Type B pancreatic cell (in vitro differentiated cells): ENCODE measurements at regions not wholly inside any gene's neighbourhood (a gene's known extent, or its start where the extent isn't known, plus 50 kb on each side); places are given as distances from the start of the nearest gene placed in this dataset.
"Not testable (repeated sequence)": the region's sequence is repeated elsewhere in the genome, so short reads cannot be mapped to it uniquely, and the experiment has no call there.

Experiments
- DNase-seq: peaks from one replicate; pipeline ENCODE4 v3.0.0; 2021; ENCODE audit warnings: mixed read lengths; ENCODE audit not compliant: unreplicated experiment; ENCODE audit errors: extremely low spot score
- H3K27ac Mint-ChIP-seq: 2 replicates; pipeline ENCODE4 v1.8.0; 2021; ENCODE audit warnings: mild to moderate bottlenecking, mixed read lengths
- H3K27me3 Mint-ChIP-seq: 2 replicates; pipeline ENCODE4 v1.8.0; 2021; ENCODE audit warnings: mixed read lengths
- H3K36me3 Mint-ChIP-seq: 2 replicates; pipeline ENCODE4 v1.8.0; 2021; ENCODE audit warnings: mixed read lengths
- H3K4me1 Mint-ChIP-seq: one replicate; pipeline ENCODE4 v1.8.0; 2021; ENCODE audit warnings: mixed read lengths; ENCODE audit not compliant: unreplicated experiment
- H3K4me3 Mint-ChIP-seq: 2 replicates; pipeline ENCODE4 v1.8.0; 2021; ENCODE audit warnings: mild to moderate bottlenecking, mixed read lengths
- H3K9me3 Mint-ChIP-seq: 2 replicates; pipeline ENCODE4 v1.8.0; 2021; ENCODE audit warnings: mixed read lengths
- TF ChIP-seq, protein P1 (sequence below): fragments of 200-600 bp; sonication (generic); conservative IDR thresholded peaks from 2 replicates; pipeline ENCODE4 v1.5.0; 2021; ENCODE audit warnings: antibody characterized with exemption, mild to moderate bottlenecking

GRCh38 chr4:125169192-125169591 lies 145.6 kb upstream of the FAT4 start:
- DNase-seq, result no peak
- H3K4me3 Mint-ChIP-seq, result no peak overlapping the region
- H3K9me3 Mint-ChIP-seq, result no peaks in the 10 kb centered on the region
- TF ChIP-seq, protein P1, sequence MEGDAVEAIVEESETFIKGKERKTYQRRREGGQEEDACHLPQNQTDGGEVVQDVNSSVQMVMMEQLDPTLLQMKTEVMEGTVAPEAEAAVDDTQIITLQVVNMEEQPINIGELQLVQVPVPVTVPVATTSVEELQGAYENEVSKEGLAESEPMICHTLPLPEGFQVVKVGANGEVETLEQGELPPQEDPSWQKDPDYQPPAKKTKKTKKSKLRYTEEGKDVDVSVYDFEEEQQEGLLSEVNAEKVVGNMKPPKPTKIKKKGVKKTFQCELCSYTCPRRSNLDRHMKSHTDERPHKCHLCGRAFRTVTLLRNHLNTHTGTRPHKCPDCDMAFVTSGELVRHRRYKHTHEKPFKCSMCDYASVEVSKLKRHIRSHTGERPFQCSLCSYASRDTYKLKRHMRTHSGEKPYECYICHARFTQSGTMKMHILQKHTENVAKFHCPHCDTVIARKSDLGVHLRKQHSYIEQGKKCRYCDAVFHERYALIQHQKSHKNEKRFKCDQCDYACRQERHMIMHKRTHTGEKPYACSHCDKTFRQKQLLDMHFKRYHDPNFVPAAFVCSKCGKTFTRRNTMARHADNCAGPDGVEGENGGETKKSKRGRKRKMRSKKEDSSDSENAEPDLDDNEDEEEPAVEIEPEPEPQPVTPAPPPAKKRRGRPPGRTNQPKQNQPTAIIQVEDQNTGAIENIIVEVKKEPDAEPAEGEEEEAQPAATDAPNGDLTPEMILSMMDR, result no peak
- no peak overlapping the region for H3K27ac Mint-ChIP-seq
- no peaks in the 10 kb centered on the region for H3K27me3 Mint-ChIP-seq
- no peaks in the 10 kb centered on the region for H3K36me3 Mint-ChIP-seq
- H3K4me1 Mint-ChIP-seq, result no peaks in the 10 kb centered on the region

GRCh38 chr4:125168531-125168930 lies 146.2 kb upstream of the FAT4 start:
- DNase-seq, result no peak
- Mint-ChIP-seq H3K27me3 (no peaks in the 10 kb centered on the region), H3K27ac (no peak overlapping the region), H3K36me3 (no peaks in the 10 kb centered on the region), H3K9me3 (no peaks in the 10 kb centered on the region), H3K4me3 (no peak overlapping the region), H3K4me1 (no peaks in the 10 kb centered on the region)
- TF ChIP-seq, protein P1, result no peak

GRCh38 chr4:125166012-125166411 lies 148.7 kb upstream of the FAT4 start:
- H3K36me3 Mint-ChIP-seq, H3K9me3 Mint-ChIP-seq, H3K27ac Mint-ChIP-seq, H3K4me1 Mint-ChIP-seq, H3K4me3 Mint-ChIP-seq, DNase-seq, H3K27me3 Mint-ChIP-seq: not testable (repeated sequence)

- no peaks in the 10 kb centered on the region for H3K4me1 Mint-ChIP-seq
- H3K36me3 Mint-ChIP-seq, result no peaks in the 10 kb centered on the region
- H3K27ac Mint-ChIP-seq, result no peak overlapping the region
- no peaks in the 10 kb centered on the region for H3K9me3 Mint-ChIP-seq
- H3K4me3 Mint-ChIP-seq, result no peak overlapping the region
- DNase-seq, result no peak
- TF ChIP-seq, protein P1, result no peak
- no peaks in the 10 kb centered on the region for H3K27me3 Mint-ChIP-seq
Measured at GRCh38 chr4:125159001-125159400, 155.8 kb upstream of the FAT4 start.

GRCh38 chr4:125155251-125155650 lies 159.5 kb upstream of the FAT4 start:
- no peaks in the 10 kb centered on the region for H3K27me3 Mint-ChIP-seq
- no peaks in the 10 kb centered on the region for H3K36me3 Mint-ChIP-seq
- no peaks in the 10 kb centered on the region for H3K4me1 Mint-ChIP-seq
- no peak overlapping the region for H3K4me3 Mint-ChIP-seq
- H3K27ac Mint-ChIP-seq, result no peak overlapping the region
- DNase-seq, result no peak
- H3K9me3 Mint-ChIP-seq, result no peaks in the 10 kb centered on the region
- TF ChIP-seq, protein P1, result no peak

DNA sequence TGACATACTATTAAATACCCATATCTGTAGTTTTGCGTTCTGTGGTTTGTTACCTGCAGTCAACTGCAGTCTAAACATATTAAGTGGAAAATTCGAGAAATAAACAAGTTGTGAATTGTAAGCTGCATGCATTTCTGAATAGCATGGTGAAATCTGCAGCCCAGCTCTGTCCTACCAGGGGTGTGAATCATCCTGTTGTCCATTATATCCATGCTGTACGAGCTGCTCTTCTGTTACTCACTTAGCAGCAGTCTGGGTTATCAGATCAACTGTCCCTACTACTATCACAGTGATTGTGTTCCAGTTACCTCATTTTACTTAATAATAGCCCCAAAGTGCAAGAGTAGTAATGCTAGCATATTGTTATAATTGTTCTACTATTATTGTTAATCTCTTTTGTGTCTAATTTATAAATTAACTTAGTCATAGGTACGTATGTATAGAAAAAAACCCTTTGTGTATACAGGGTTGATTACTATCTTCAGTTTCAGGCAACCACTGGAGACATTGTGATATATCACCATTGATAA lies 173.7 kb upstream of the FAT4 start:
- no peak for DNase-seq
- Mint-ChIP-seq H3K4me1 (no peaks in the 10 kb centered on the region), H3K4me3 (no peak overlapping the region), H3K36me3 (no peaks in the 10 kb centered on the region), H3K9me3 (no peaks in the 10 kb centered on the region), H3K27ac (no peak overlapping the region), H3K27me3 (no peaks in the 10 kb centered on the region)
- TF ChIP-seq, protein P1, result no peak
